GM20000 (cell line): ENCODE measurements at regions not wholly inside any gene's neighbourhood (a gene's known extent, or its start where the extent isn't known, plus 50 kb on each side); places are given as distances from the start of the nearest gene placed in this dataset.

Source experiments
- DNase-seq: peaks from one replicate; pipeline ENCODE4 v3.0.0; 2012; ENCODE audit warnings: low spot score
- TF ChIP-seq, protein P1 (sequence below): IDR thresholded peaks from 2 replicates; pipeline ENCODE4 v1.5.1; 2012; ENCODE audit warnings: mild to moderate bottlenecking, control low read depth; ENCODE audit errors: extremely low read depth, missing control alignments

- no peak for DNase-seq
- TF ChIP-seq, protein P1, sequence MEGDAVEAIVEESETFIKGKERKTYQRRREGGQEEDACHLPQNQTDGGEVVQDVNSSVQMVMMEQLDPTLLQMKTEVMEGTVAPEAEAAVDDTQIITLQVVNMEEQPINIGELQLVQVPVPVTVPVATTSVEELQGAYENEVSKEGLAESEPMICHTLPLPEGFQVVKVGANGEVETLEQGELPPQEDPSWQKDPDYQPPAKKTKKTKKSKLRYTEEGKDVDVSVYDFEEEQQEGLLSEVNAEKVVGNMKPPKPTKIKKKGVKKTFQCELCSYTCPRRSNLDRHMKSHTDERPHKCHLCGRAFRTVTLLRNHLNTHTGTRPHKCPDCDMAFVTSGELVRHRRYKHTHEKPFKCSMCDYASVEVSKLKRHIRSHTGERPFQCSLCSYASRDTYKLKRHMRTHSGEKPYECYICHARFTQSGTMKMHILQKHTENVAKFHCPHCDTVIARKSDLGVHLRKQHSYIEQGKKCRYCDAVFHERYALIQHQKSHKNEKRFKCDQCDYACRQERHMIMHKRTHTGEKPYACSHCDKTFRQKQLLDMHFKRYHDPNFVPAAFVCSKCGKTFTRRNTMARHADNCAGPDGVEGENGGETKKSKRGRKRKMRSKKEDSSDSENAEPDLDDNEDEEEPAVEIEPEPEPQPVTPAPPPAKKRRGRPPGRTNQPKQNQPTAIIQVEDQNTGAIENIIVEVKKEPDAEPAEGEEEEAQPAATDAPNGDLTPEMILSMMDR, result no peak
These were observed 507.0 kb downstream of the SNAPC1 start for GRCh38 chr14:62269204-62269603.

GRCh38 chr14:62270236-62270635 is 508.0 kb downstream of the SNAPC1 start:
- DNase-seq, result no peak
- TF ChIP-seq, protein P1, result no peak

- TF ChIP-seq, protein P1, result no peak
- DNase-seq, result no peak
These were observed 518.1 kb downstream of the SNAPC1 start for GRCh38 chr14:62280366-62280765.

- TF ChIP-seq, protein P1, result no peak
- DNase-seq, result no peak
These were observed 521.6 kb downstream of the SNAPC1 start for GRCh38 chr14:62283837-62284236.

DNA sequence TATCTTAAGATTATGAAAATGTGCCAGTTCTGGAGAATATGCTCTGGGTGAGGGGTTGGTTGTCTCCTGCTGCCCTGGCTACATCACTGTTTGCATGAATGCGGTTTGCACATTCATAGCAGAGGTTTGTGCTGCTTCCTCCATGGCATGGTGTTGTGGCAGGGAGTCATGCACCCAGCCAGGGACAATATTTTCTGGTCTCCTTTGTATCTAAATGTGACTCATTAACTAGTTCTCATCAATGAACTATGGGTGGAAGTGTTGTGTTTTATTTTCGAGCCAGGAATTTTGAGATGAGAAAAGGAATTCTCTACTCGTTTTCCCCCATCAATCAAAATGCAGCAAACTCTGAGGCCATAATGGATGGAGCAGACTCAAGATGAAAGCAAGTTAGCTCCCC is 527.3 kb downstream of the SNAPC1 start:
- no peak for DNase-seq
- TF ChIP-seq, protein P1, result no peak

- TF ChIP-seq, protein P1, result no peak
- DNase-seq, result no peak
These were observed 538.9 kb downstream of the SNAPC1 start for GRCh38 chr14:62301080-62301479.

GRCh38 chr14:62301911-62302310 is 539.7 kb downstream of the SNAPC1 start:
- no peak for DNase-seq
- TF ChIP-seq, protein P1, result no peak
